NCI-H526 treated with DMSO at 0.1 percent for 48 hours (cell line): ENCODE measurements at regions not wholly inside any gene's neighbourhood (a gene's known extent, or its start where the extent isn't known, plus 50 kb on each side); places are given as distances from the start of the nearest gene placed in this dataset.
"Not testable (repeated sequence)": the region's sequence is repeated elsewhere in the genome, so short reads cannot be mapped to it uniquely, and the experiment has no call there.

Experiments
- DNase-seq: peaks from one replicate; lab custom pipeline; 2025; lab: John Stamatoyannopoulos, UW

DNA sequence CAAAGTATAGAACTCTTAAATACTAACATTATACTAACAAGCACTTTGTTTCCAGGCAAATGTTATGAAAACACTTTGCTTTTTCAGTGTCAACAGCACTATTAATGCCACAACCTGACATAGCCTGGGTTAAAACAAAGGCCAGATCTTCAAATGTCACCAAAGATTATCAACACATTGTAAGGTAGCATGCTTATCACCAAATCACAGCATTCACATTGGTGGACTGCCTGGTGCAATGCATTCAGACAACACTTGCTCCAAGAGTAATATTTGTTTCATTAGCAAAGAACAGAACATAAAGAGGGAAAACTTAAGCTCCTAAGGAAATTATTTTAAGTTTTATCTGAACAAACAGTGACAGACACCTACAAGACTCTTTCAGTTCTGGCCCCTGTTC lies 1361.2 kb downstream of the CDH8 start:
- no peak for DNase-seq

DNA sequence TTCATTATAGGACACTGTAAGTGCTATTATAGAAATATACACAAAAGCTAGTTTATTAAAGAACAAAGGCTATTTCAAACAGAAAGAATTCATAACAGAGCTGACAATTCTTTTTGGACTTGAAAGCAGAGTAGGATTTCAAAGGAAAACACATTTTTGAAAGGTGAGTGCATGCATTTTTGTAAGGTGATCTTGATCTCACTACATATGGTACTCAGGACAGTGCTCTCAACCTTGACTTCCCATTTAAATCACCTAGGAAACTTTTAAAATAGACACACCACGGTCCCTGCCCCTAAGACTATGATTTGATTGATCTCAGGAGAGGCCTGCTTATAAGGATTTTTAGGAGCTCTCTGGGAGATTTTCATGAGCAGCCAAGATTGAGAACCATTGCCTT lies 1362.0 kb downstream of the CDH8 start:
- DNase-seq = no peak

DNA sequence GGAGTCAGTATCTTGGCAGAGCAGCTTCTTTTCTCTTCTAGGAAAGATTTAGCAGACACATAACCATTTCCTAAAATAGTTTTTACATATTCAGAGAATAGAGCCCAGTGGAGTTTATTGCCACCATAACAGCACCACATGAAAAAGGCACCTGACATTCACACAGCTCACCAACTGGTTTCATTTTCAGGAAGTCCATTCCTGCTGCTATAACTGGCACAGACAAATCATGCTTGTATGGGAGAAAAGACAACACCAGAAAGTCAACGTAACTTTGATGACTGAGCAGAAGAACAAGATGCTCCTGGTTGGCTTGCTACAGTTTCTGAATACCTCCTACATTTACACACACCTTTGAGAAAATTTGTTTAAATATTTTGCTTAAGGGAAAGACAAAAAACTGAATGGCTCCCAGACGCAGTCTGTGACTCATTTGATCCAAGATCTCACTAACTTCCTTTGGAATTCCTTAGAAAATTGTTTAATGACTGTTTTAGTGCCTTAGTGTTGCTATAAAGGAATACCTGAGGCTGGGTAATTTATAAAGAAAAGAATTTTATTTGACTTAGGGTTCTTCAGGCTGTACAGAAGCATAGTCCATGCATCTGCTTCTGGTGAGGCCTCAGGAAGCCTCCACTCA lies 1380.6 kb downstream of the CDH8 start:
- DNase-seq = no peak

GRCh38 chr16:60651346-60651745 lies 1384.9 kb downstream of the CDH8 start:
- no peak for DNase-seq

DNA sequence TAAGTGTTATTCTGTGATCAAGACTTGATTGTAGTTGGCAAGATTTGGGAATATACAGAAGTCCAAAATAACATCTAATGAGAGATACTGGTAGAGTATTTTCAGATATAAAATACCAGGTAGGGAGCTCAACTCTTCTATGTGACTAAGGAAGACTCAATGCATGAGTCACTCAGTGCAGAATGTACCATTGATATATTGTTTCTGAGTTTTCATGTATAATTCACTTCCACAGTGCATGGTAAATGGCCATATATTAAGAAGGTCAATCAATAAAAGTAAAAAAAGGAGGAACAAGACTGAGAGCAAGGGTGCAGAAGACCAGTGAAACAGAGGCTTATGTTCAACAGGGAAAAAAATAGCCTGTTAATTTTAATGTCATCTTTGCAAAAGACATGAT lies 1387.9 kb downstream of the CDH8 start:
- no peak for DNase-seq

- DNase-seq = not testable (repeated sequence)
Observed at GRCh38 chr16:60647388-60647787, 1388.8 kb downstream of the CDH8 start.

- DNase-seq = no peak
Observed at GRCh38 chr16:60646631-60647030, 1389.6 kb downstream of the CDH8 start.

- no peak for DNase-seq
Observed at GRCh38 chr16:60645541-60645940, 1390.7 kb downstream of the CDH8 start.

- no peak for DNase-seq
Observed at GRCh38 chr16:60642956-60643355, 1393.3 kb downstream of the CDH8 start.

- no peak for DNase-seq
Observed at GRCh38 chr16:60641067-60641665, 1395.1 kb downstream of the CDH8 start.

- no peak for DNase-seq
Observed at GRCh38 chr16:60640038-60640437, 1396.2 kb downstream of the CDH8 start.

- not testable (repeated sequence) for DNase-seq
Observed at GRCh38 chr16:60636636-60637035, 1399.6 kb downstream of the CDH8 start.

- no peak for DNase-seq
Observed at GRCh38 chr16:60636117-60636516, 1400.1 kb downstream of the CDH8 start.

GRCh38 chr16:60635548-60635947 lies 1400.7 kb downstream of the CDH8 start:
- no peak for DNase-seq

GRCh38 chr16:60611844-60612243 lies 1424.4 kb downstream of the CDH8 start:
- DNase-seq = no peak

DNA sequence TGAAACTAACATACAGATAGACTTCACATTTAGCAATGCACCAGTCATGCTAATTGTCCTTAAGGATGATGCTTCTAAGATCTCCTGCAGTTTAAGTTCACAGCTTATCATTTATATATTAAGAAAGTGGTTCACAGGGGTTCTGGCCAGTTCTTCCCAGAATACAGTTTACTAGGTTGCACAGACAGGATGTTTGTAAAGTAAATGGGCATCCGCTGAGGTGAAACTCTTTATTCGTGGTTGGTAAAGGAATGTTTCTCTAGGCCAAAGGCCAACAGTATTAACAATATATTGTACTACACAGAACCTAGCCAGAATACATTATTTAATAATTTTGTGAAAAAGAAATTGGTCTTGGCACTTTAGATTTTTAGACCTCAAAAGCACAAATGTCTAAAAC lies 1427.3 kb downstream of the CDH8 start:
- DNase-seq = no peak

DNA sequence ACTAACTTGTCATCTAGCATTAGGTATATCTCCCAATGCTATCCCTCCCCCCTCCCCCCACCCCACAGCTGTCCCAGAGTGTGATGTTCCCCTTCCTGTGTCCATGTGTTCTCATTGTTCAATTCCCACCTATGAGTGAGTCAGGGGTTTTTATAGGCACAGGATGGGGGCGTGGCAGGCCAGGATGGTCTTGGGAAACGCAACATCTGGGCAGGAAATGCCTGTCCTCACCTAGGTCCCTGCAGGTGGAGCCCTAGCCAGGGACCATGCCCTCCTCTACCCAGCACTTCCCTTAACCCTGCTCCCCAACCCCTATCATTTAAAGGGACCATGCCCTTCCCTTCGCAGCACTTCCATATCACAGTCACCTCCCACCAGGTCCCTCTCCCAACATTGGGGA lies 1430.6 kb downstream of the CDH8 start:
- not testable (repeated sequence) for DNase-seq

DNA sequence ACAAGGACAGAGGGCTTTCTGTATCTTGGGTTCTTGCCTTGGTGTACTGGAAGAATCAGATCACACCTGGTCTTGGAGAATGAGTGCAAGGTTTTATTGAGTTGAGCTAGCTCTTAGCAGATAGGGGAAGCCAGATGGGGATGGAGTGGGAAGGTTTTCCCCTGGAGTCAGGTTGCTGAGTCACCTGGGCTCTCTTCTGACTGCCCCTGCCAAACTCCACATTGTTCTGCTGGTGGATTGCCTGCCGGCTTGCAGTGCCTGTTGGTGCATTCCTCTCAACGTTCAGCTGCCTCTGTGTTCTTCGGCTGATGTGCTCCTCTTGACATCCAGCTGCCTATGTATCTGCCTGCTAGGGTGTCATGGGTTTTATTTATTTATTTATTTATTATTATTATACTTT lies 1431.1 kb downstream of the CDH8 start:
- DNase-seq = no peak

DNA sequence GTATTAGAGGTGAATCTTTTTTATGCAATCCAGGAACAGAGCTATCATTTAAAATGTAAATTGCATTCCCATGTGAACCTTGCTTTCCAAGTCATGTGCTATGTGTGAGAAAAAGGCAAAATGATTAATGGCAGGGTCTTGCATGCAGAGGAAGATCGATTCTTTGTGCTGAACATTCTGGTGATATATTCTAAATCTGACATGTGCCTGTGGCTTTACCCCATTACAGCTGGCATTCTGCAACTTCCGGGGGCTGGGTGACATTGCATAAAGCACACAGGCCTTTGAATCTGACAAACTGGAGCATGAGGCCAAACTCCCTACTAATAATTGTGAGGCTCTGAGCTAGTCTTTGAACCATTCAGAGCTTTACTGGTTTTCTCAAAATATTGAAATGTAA lies 1449.7 kb downstream of the CDH8 start:
- DNase-seq = no peak

GRCh38 chr16:60582528-60582927 lies 1453.7 kb downstream of the CDH8 start:
- DNase-seq = peak; percentile 72

GRCh38 chr16:60566901-60567300 lies 1469.3 kb downstream of the CDH8 start:
- no peak for DNase-seq

- no peak for DNase-seq
Observed at GRCh38 chr16:60564588-60564987, 1471.7 kb downstream of the CDH8 start.

- no peak for DNase-seq
Observed at GRCh38 chr16:60563166-60563565, 1473.1 kb downstream of the CDH8 start.

DNA sequence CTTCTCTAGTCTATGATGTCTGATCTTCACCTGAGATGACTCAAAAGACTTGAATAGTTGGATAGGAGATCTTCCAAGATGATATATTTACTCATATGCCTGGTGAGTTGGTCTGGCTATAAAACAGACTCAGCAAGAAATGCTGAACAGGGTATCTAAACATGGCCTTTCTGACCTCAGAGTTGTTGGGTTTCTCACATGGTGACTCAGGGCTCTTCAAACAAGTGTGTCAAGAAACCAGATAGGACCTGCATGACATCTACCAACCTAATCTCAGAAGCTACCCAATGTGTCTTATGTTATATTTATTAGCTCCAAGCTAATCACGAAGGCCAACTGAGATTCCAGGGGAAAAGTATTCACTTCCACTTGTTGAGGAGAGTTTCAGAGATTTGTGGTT lies 1477.3 kb downstream of the CDH8 start:
- DNase-seq = no peak
